ENCODE measurements at regions not wholly inside any gene's neighbourhood (a gene's known extent, or its start where the extent isn't known, plus 50 kb on each side); places are given as distances from the start of the nearest gene placed in this dataset.
"Not testable (repeated sequence)": the region's sequence is repeated elsewhere in the genome, so short reads cannot be mapped to it uniquely, and the experiment has no call there.

GRCh38 chr2:180695586-180696401 is 284.6 kb upstream of the UBE2E3 start:
- DNase-seq (ENCODE audit: low read depth) = no peak

GRCh38 chr2:180694445-180695421 is 285.7 kb upstream of the UBE2E3 start:
- no peak for DNase-seq (ENCODE audit: low read depth)

GRCh38 chr2:180692322-180692721 is 288.1 kb upstream of the UBE2E3 start:
- no peak for DNase-seq (ENCODE audit: low read depth)

GRCh38 chr2:180691855-180692223 is 288.6 kb upstream of the UBE2E3 start:
- not testable (repeated sequence) for DNase-seq (ENCODE audit: low read depth)

GRCh38 chr2:180691186-180691854 is 289.1 kb upstream of the UBE2E3 start:
- DNase-seq (ENCODE audit: low read depth) = not testable (repeated sequence)

GRCh38 chr2:180690611-180691010 is 289.8 kb upstream of the UBE2E3 start:
- no peak for DNase-seq (ENCODE audit: low read depth)

GRCh38 chr2:180682871-180683270 is 297.5 kb upstream of the UBE2E3 start:
- no peak for DNase-seq (ENCODE audit: low read depth)

- no peak for DNase-seq (ENCODE audit: low read depth)
Observed at GRCh38 chr2:180679693-180680092, 300.7 kb upstream of the UBE2E3 start.

GRCh38 chr2:180678625-180678972 is 301.8 kb upstream of the UBE2E3 start:
- no peak for DNase-seq (ENCODE audit: low read depth)

GRCh38 chr2:180677930-180678624 is 302.3 kb upstream of the UBE2E3 start:
- no peak for DNase-seq (ENCODE audit: low read depth)

GRCh38 chr2:180677200-180677599 is 303.2 kb upstream of the UBE2E3 start:
- DNase-seq (ENCODE audit: low read depth) = no peak

GRCh38 chr2:180676520-180677025 is 303.8 kb upstream of the UBE2E3 start:
- DNase-seq (ENCODE audit: low read depth) = no peak

- DNase-seq (ENCODE audit: low read depth) = no peak
Observed at GRCh38 chr2:180675170-180675569, 305.2 kb upstream of the UBE2E3 start.

- no peak for DNase-seq (ENCODE audit: low read depth)
Observed at GRCh38 chr2:180672377-180672776, 308.0 kb upstream of the UBE2E3 start.

GRCh38 chr2:180670302-180671003 is 310.0 kb upstream of the UBE2E3 start:
- no peak for DNase-seq (ENCODE audit: low read depth)

- no peak for DNase-seq (ENCODE audit: low read depth)
Observed at GRCh38 chr2:180669016-180669415, 311.4 kb upstream of the UBE2E3 start.

- no peak for DNase-seq (ENCODE audit: low read depth)
Observed at GRCh38 chr2:180664507-180664906, 315.9 kb upstream of the UBE2E3 start.

GRCh38 chr2:180662941-180663471 is 317.4 kb upstream of the UBE2E3 start:
- no peak for DNase-seq (ENCODE audit: low read depth)

GRCh38 chr2:180662521-180662920 is 317.9 kb upstream of the UBE2E3 start:
- no peak for DNase-seq (ENCODE audit: low read depth)

GRCh38 chr2:180661686-180662030 is 318.7 kb upstream of the UBE2E3 start:
- DNase-seq (ENCODE audit: low read depth) = no peak

Data from T follicular helper cell (primary cell).